OCI-LY3 (cell line): ENCODE measurements at regions not wholly inside any gene's neighbourhood (a gene's known extent, or its start where the extent isn't known, plus 50 kb on each side); places are given as distances from the start of the nearest gene placed in this dataset.
"Not testable (repeated sequence)": the region's sequence is repeated elsewhere in the genome, so short reads cannot be mapped to it uniquely, and the experiment has no call there.

Source experiments
- CTCF ChIP-seq: fragments of 200-600, 300-600 bp; sonication (generic); IDR thresholded peaks from 2 replicates; pipeline ENCODE4 v1.5.1; 2014; ENCODE audit warnings: antibody characterized with exemption, low read length, low read depth
- EZH2phosphoT487 ChIP-seq: fragments of 200-600 bp; shearing (Covaris generic); IDR thresholded peaks from 2 replicates; pipeline ENCODE4 v1.6.1; 2018; ENCODE audit warnings: antibody characterized with exemption, mixed run types, low read depth

- not testable (repeated sequence) for TF ChIP-seq EZH2phosphoT487, CTCF
Observed at GRCh38 chr13:56763333-56763732, 377.4 kb upstream of the PRR20A start.
